ENCODE measurements at regions not wholly inside any gene's neighbourhood (a gene's known extent, or its start where the extent isn't known, plus 50 kb on each side); places are given as distances from the start of the nearest gene placed in this dataset.

GRCh38 chr18:40631319-40631718 is 1323.7 kb upstream of the PIK3C3 start (continued):
- TF ChIP-seq JUN (IDR thresholded peaks at IDR 0.05; ENCODE audit: low read depth, low read length) (no peak), SRF (IDR thresholded peaks at IDR 0.05; ENCODE audit: low read depth, low read length) (no peak), RXRA (IDR thresholded peaks at IDR 0.05; ENCODE audit: insufficient read depth, low read depth, low read length) (no peak)

Data from H1 (cell line).